IPS-NIHi7 (cell line): ENCODE measurements at regions not wholly inside any gene's neighbourhood (a gene's known extent, or its start where the extent isn't known, plus 50 kb on each side); places are given as distances from the start of the nearest gene placed in this dataset.
"Not testable (repeated sequence)": the region's sequence is repeated elsewhere in the genome, so short reads cannot be mapped to it uniquely, and the experiment has no call there.

Experiments
- DNase-seq: peaks from one replicate; pipeline ENCODE4 v3.0.0; 2012; ENCODE audit warnings: mixed read lengths; ENCODE audit errors: extremely low spot score

GRCh38 chr5:173495225-173495904 lies 121.1 kb downstream of the BOD1 start:
- DNase-seq = no peak

- no peak for DNase-seq
Observed at GRCh38 chr5:173494446-173494845, 122.0 kb downstream of the BOD1 start.

GRCh38 chr5:173493846-173494245 lies 122.6 kb downstream of the BOD1 start:
- no peak for DNase-seq

- DNase-seq = no peak
Observed at GRCh38 chr5:173493040-173493439, 123.4 kb downstream of the BOD1 start.

GRCh38 chr5:173490681-173491080 lies 125.8 kb downstream of the BOD1 start:
- no peak for DNase-seq

- no peak for DNase-seq
Observed at GRCh38 chr5:173488144-173488543, 128.3 kb downstream of the BOD1 start.

- DNase-seq = no peak
Observed at GRCh38 chr5:173487300-173487699, 129.2 kb downstream of the BOD1 start.

GRCh38 chr5:173486355-173487225 lies 129.9 kb downstream of the BOD1 start:
- DNase-seq = no peak

- no peak for DNase-seq
Observed at GRCh38 chr5:173484569-173484968, 131.9 kb downstream of the BOD1 start.

- DNase-seq = not testable (repeated sequence)
Observed at GRCh38 chr5:173483599-173483998, 132.9 kb downstream of the BOD1 start.

- no peak for DNase-seq
Observed at GRCh38 chr5:173483160-173483559, 133.3 kb downstream of the BOD1 start.

GRCh38 chr5:173481821-173482220 lies 134.6 kb downstream of the BOD1 start:
- no peak for DNase-seq

GRCh38 chr5:173480896-173481295 lies 135.6 kb downstream of the BOD1 start:
- no peak for DNase-seq

- DNase-seq = no peak
Observed at GRCh38 chr5:173479711-173480110, 136.7 kb downstream of the BOD1 start.

- no peak for DNase-seq
Observed at GRCh38 chr5:173477345-173478040, 139.0 kb downstream of the BOD1 start.

GRCh38 chr5:173475780-173476179 lies 140.7 kb downstream of the BOD1 start:
- no peak for DNase-seq

GRCh38 chr5:173474881-173475287 lies 141.6 kb downstream of the BOD1 start:
- DNase-seq = no peak

- DNase-seq = no peak
Observed at GRCh38 chr5:173473288-173473687, 143.2 kb downstream of the BOD1 start.

GRCh38 chr5:173472784-173473278 lies 143.6 kb downstream of the BOD1 start:
- no peak for DNase-seq

- DNase-seq = no peak
Observed at GRCh38 chr5:173472164-173472563, 143.9 kb upstream of the STC2 start.

- no peak for DNase-seq
Observed at GRCh38 chr5:173468821-173469251, 140.6 kb upstream of the STC2 start.

GRCh38 chr5:173466227-173466626 lies 138.0 kb upstream of the STC2 start:
- DNase-seq = no peak
